HepG2 (cell line): ENCODE measurements at regions not wholly inside any gene's neighbourhood (a gene's known extent, or its start where the extent isn't known, plus 50 kb on each side); places are given as distances from the start of the nearest gene placed in this dataset.

ENCODE experiments used
- EP300 ChIP-seq, 3 experiments: sonication (generic) in 1 of 3; formaldehyde crosslinking in 1 of 3; IDR thresholded peaks; 2 replicates each; pipeline versions ENCODE4 v1.5.1 to v1.6.1; 2011 to 2020; ENCODE audit warnings: low read depth in 2 of 3, low read length in 2 of 3, borderline replicate concordance in 1 of 3, improper control_type of control experiment in 1 of 3, mild to moderate bottlenecking in 1 of 3, missing genetic modification reagents in 1 of 3, moderate library complexity in 1 of 3
- KDM1A ChIP-seq: IDR thresholded peaks from 2 replicates; pipeline ENCODE4 v1.6.1; 2016; ENCODE audit warnings: missing compliant biosample characterization
- KDM4B ChIP-seq: sonication (generic); formaldehyde crosslinking; IDR thresholded peaks from 2 replicates; pipeline ENCODE4 v1.4.0; 2020; ENCODE audit warnings: missing genetic modification reagents
- MAZ ChIP-seq, 2 experiments: sonication (generic) in 1 of 2; formaldehyde crosslinking in 1 of 2; IDR thresholded peaks; 2 replicates each; pipeline versions ENCODE4 v1.5.0 to v1.6.1; 2012 to 2020; ENCODE audit warnings: low read depth in 2 of 2, mild to moderate bottlenecking in 2 of 2, borderline replicate concordance in 1 of 2, improper control_type of control experiment in 1 of 2, low read length in 1 of 2, missing genetic modification reagents in 1 of 2, moderate library complexity in 1 of 2
- POLR2A ChIP-seq, 2 experiments: IDR thresholded peaks; 2 replicates each; pipeline ENCODE4 v1.6.1; 2011; ENCODE audit warnings: low read depth in 2 of 2, low read length in 2 of 2, mild to moderate bottlenecking in 1 of 2, moderate library complexity in 1 of 2; ENCODE audit not compliant: insufficient read depth in 1 of 2
- ZNF180 ChIP-seq: sonication (generic); formaldehyde crosslinking; IDR thresholded peaks from 2 replicates; pipeline ENCODE4 v1.4.0; 2020; ENCODE audit warnings: low read depth, missing genetic modification reagents, borderline replicate concordance
- ZNF558 ChIP-seq: sonication (generic); formaldehyde crosslinking; IDR thresholded peaks from 2 replicates; pipeline ENCODE4 v1.9.0; 2022; ENCODE audit warnings: mild to moderate bottlenecking, missing genetic modification reagents, borderline replicate concordance
- ZNF761 ChIP-seq: sonication (generic); formaldehyde crosslinking; conservative IDR thresholded peaks from 2 replicates; pipeline ENCODE4 v1.4.0; 2020; ENCODE audit warnings: mild to moderate bottlenecking, missing genetic modification reagents
- ZNF773 ChIP-seq: sonication (generic); formaldehyde crosslinking; IDR thresholded peaks from 2 replicates; pipeline ENCODE4 v1.4.0; 2020; ENCODE audit warnings: missing genetic modification reagents, borderline replicate concordance

DNA sequence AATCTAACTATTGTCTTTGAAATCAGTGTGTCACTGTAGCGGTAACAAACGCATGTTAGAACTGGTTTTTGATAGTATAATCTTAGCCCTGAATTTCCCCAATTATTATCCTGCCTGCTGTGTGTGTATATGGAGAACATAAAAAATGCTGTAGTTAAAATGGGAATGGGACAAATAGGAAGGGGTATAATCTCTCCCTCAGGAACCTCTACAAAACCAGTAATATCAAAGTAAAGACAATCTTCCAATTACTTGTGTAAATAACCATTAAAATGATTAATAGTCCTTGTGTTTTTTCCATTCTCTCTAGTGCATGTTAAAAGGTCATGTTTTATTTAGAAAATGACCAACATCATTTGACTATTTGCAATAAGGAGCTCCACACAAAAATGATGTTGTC is 200.1 kb upstream of the TMTC1 start:
- TF ChIP-seq KDM4B (CRISPR knock-in tag) (no peak), ZNF558 (CRISPR knock-in tag) (no peak), ZNF180 (CRISPR knock-in tag) (no peak), POLR2A (IDR thresholded peaks at IDR 0.05; ENCODE audit: insufficient read depth in 1 of 2, low read depth in 2 of 2, low read length in 2 of 2) (no peak), KDM1A (CRISPR knock-in tag) (no peak), MAZ (IDR thresholded peaks at IDR 0.05; ENCODE audit: borderline replicate concordance, low read depth, low read length) (no peak), MAZ (CRISPR knock-in tag; IDR thresholded peaks at IDR 0.05; ENCODE audit: low read depth) (no peak), EP300 (IDR thresholded peaks at IDR 0.05; ENCODE audit: low read depth in 2 of 2, low read length in 2 of 2) (no peak), EP300 (CRISPR knock-in tag; IDR thresholded peaks at IDR 0.05; ENCODE audit: borderline replicate concordance) (no peak), ZNF773 (CRISPR knock-in tag) (no peak), ZNF761 (CRISPR knock-in tag) (no peak)
